Transverse colon (tissue), 4 donors: ENCODE measurements at regions not wholly inside any gene's neighbourhood (a gene's known extent, or its start where the extent isn't known, plus 50 kb on each side); places are given as distances from the start of the nearest gene placed in this dataset.

ENCODE experiments used
- POLR2A ChIP-seq: fragments of 450-650 bp; IDR thresholded peaks from one replicate; pipeline ENCODE4 v1.6.1; 2016; ENCODE audit warnings: antibody characterized with exemption, mild to moderate bottlenecking, moderate library complexity
- POLR2AphosphoS5 ChIP-seq, 3 donors: sonication (generic); formaldehyde crosslinking; IDR thresholded peaks; one replicate each; pipeline ENCODE4 v1.6.1; 2016; ENCODE audit warnings: antibody characterized with exemption in 3 of 3
- TF ChIP-seq, protein P1 (sequence below), 5 experiments: fragments of 200-600 bp in 3 of 5; fragments of 450-650 bp in 2 of 5; sonication (generic) in 3 of 5; IDR thresholded peaks; 1 replicate in 2 of 5; 2 replicates in 3 of 5; pipeline ENCODE4 v1.5.1; 2016 to 2017; ENCODE audit warnings: antibody characterized with exemption in 5 of 5, inconsistent platforms in 3 of 5, mild to moderate bottlenecking in 2 of 5, moderate library complexity in 1 of 5

DNA sequence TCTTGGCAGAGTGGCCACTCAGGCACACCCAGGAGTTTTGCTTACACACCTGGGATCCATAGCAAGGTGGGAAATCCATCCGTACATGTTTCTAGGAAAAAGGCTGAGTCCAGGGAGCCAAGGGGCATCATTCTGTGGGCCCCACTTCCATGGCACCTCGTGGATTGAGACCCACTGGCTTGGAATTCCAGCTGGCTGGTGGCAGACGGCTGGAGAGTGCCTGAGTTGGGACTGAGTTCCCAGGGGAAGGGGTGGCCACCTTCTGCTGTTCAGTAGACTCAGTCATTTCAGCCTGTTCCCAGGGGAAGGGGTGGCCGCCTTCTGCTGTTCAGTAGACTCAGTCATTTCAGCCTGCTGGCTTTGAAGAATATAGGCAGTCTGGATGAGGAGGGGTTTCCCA lies 366.0 kb upstream of the GRIA3 start:
- TF ChIP-seq POLR2A = no peak
- TF ChIP-seq, protein P1, sequence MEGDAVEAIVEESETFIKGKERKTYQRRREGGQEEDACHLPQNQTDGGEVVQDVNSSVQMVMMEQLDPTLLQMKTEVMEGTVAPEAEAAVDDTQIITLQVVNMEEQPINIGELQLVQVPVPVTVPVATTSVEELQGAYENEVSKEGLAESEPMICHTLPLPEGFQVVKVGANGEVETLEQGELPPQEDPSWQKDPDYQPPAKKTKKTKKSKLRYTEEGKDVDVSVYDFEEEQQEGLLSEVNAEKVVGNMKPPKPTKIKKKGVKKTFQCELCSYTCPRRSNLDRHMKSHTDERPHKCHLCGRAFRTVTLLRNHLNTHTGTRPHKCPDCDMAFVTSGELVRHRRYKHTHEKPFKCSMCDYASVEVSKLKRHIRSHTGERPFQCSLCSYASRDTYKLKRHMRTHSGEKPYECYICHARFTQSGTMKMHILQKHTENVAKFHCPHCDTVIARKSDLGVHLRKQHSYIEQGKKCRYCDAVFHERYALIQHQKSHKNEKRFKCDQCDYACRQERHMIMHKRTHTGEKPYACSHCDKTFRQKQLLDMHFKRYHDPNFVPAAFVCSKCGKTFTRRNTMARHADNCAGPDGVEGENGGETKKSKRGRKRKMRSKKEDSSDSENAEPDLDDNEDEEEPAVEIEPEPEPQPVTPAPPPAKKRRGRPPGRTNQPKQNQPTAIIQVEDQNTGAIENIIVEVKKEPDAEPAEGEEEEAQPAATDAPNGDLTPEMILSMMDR (IDR thresholded peaks at IDR 0.05) = no peak
- no peak for TF ChIP-seq POLR2AphosphoS5 (IDR thresholded peaks at IDR 0.05)
